NCI-H146 treated with DMSO at 0.1 percent for 48 hours (cell line): ENCODE measurements at regions not wholly inside any gene's neighbourhood (a gene's known extent, or its start where the extent isn't known, plus 50 kb on each side); places are given as distances from the start of the nearest gene placed in this dataset.

Experiments
- DNase-seq: peaks from one replicate; lab custom pipeline; 2025; ENCODE audit not compliant: unreplicated experiment; lab: John Stamatoyannopoulos, UW

DNA sequence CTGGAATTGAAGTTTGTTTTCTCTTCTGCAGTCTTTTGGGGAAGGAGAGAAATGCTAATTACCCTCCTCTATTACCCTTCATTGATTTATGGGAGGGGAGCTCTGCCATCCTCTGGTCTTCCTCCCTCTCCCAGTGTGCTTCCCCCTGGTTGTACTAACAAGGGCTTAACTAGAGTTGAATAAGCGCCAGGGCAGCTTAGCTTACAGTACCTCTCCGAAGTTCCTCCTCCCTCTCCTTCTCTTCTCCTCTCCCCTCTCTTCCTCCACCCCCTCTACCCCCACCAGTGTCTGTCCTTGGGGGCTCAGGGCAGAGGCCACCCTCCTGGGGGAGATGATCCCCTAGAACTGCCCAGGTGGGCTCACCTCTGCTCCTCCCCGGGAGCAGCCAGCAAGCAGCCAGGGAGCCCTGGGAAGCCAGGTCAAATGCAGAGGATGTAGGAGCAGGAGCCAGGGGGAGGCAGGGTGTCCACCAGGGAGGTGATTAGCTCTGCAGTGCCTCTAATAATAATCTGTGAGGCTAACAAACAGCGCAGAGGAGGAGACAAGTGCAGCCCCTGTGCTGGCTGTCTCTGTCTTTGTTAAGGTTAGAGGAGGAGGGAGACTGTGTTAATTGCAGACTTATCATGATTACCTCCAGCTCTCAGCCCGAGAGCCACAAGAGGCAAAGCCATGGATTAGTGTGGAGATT lies 191.6 kb upstream of the CADM1 start:
- DNase-seq = peak; percentile 25

DNA sequence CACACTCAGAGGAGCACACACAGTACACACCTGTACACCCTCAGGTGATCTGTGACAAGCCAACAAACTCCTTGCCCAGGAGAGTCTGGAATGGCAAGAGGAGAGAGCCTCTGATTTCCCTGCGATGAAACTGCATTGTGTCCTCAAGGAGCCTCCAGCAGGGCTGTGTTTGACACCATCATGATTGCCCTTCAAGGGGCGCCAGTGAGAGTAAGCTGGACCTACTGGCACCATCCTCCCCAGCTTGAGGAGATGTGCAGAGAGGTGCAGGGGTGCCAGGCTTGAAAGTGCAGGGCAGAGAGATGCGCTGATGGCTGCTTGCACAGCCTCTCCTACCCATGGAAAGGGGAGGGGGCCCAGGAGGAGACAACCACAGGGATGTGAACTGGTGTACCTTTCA lies 188.8 kb upstream of the CADM1 start:
- no peak for DNase-seq

DNA sequence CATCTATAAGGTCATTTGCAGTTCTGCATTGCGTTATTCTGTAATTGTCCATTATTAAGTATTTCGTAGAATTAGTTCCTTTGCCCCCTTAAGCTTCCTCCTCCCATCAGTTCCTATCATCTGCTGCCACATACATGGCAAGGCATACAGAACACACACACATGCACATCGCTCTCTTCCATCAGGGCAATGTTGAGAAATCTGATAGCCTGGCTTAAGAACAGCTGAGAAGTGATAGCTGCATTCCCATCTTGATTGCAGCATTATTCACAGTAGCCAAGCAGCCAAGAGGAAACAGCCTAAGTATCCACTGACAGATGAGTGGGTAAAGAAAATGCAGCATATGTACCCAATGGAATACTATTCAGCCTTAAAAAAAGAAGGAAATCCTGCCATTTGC lies 186.8 kb upstream of the CADM1 start:
- DNase-seq = no peak

- peak; percentile 57 for DNase-seq
Measured at GRCh38 chr11:115687934-115688333, 183.7 kb upstream of the CADM1 start.

DNA sequence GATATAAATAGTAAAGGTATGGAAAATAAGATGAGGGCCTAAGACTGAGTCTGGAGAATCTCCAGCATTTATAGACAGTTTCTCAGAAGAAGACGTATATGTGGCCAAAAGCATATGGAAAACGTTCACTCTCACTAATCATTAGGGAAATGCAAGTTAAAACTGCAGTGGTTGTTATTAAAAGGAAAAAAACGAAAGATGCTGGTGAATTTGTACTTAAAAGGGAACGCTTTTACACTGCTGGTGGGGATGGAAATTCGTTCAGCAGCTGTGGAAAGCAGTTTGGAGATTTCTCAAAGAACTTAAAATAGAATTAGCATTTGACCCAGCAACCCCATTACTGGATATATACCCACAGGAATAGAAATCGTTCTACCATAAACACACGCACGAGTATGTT lies 180.5 kb upstream of the CADM1 start:
- DNase-seq = no peak

DNA sequence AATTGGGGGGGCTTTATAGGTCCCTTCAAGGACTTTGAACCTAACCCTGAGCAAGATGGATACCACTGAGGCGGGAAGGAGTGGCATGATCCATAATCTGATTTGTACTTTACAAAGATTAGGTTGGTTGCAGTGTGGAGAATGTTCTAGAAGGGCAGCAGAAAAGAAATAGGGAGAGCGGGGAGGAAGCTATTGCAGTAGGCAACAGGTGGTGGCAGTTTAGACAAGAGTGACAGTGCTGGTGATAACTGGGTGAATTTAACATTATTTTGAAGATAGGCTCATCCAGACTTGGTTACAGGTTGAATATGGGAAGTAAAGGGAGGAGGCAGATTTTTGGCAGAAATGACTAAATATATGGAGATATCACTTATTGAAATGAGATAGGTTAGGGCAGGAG lies 179.9 kb upstream of the CADM1 start:
- no peak for DNase-seq

DNA sequence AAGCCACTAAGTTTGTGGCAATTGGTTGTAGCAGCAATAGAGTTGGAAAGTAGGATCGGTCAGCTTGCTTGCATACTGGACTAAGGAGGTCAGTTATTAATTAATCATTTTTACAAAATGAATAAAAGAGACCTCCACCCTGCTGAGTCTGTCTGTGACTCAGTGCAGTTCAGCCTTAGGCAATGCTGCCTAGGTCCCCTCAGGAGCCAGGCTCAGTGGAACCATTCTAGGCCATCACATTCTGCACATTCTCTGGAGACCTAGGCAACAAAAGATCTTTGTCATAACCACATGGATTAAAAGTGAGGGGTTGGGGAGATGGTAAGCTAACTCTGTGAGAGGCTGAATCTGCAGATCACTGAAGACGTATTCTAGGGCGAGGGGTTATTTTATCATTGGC lies 178.7 kb upstream of the CADM1 start:
- no peak for DNase-seq

- DNase-seq = no peak
Measured at GRCh38 chr11:115682101-115682500, 177.9 kb upstream of the CADM1 start.

DNA sequence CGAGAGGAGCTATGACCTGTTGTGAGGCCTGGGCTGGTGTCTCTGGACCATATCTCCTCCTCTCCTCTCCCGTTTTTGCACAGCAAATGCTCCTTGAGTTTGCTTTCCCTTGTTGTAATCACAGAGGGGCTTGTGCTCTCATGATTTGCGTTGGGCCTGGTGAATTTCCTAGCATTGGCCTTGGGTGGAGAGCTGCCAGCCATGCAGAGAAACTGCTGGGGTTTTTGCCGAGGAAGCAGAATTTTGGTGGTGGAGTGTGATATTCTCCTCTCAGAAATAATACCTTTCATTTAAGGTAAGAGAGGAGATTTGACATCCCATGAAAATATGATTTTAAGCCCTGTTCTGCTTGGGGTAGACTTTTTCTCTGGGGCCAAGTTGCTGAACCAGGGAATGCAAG lies 175.7 kb upstream of the CADM1 start:
- DNase-seq = no peak

DNA sequence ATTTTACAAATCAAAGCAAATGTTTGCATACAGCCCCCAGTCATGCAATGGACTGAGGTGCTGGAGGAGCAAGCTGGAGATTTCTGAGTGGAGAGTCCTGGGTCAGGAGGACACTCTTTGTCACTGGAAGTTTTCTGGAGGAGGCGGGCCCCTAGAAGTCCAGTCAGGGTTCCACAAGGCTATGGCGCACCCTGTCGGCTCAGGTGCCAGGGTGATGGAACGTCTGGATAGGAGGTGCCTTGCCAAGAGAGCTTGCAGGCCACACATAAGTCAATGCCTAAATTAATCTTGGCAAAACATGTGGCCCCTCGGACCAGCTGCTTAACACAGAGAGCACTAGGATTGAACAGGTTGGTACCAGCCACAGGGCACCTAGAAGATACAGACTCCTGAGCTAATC lies 174.7 kb upstream of the CADM1 start:
- peak; percentile 52 for DNase-seq

- DNase-seq = no peak
Measured at GRCh38 chr11:115677190-115677589, 173.0 kb upstream of the CADM1 start.

GRCh38 chr11:115676768-115677167 lies 172.6 kb upstream of the CADM1 start:
- no peak for DNase-seq

GRCh38 chr11:115676206-115676605 lies 172.0 kb upstream of the CADM1 start:
- DNase-seq = no peak

DNA sequence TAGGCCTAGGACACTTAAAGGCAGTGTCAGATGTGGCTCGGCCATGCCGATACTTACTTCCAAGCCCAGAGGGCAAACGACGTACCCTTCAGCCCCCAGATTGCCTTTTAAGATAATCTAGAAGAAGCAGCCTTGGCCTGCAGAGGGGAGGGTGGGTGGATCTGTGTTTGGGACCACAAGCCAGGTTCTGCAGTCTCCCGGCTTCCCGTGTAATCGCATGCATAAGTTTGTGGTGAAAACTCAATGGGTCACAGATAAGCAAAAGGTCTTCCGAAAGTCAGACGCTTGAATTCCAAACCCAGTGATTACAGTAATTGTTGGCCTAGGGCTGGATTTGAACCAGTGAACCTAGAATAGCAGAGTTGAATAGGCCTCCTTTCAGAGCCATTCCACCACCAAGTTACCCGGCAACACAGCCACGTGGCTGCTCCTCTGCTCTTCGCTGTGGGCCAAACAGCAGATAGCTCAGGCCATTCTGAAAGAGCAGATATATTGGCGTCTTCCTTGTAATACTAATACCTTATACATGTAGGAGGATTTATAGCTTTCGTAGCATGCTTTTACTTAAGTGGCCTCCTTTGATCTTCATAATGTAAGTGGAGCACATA lies 170.8 kb upstream of the CADM1 start:
- no peak for DNase-seq

- no peak for DNase-seq
Measured at GRCh38 chr11:115674176-115674936, 170.1 kb upstream of the CADM1 start.

- no peak for DNase-seq
Measured at GRCh38 chr11:115673720-115674119, 169.5 kb upstream of the CADM1 start.

DNA sequence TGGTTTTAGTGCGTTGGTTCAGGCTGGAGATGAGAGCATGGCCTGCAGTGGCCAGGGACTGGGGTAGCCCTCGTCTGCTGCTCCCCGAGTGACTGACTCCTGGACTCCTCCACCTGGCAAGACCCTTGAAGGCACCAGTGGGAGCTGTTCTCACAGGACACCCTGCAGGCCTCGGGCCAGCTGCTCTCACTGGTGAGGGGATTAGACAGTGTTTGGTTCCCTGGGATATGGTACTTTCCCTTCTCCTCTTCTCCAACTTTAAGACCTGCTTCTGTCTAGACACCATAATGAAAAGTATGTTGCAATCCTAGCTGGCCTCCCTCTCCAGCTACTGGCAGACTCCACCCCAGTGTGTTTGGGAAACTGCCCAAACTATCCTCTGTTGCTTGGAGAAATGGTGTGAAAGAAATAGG lies 168.8 kb upstream of the CADM1 start:
- no peak for DNase-seq

GRCh38 chr11:115672412-115672811 lies 168.2 kb upstream of the CADM1 start:
- no peak for DNase-seq

DNA sequence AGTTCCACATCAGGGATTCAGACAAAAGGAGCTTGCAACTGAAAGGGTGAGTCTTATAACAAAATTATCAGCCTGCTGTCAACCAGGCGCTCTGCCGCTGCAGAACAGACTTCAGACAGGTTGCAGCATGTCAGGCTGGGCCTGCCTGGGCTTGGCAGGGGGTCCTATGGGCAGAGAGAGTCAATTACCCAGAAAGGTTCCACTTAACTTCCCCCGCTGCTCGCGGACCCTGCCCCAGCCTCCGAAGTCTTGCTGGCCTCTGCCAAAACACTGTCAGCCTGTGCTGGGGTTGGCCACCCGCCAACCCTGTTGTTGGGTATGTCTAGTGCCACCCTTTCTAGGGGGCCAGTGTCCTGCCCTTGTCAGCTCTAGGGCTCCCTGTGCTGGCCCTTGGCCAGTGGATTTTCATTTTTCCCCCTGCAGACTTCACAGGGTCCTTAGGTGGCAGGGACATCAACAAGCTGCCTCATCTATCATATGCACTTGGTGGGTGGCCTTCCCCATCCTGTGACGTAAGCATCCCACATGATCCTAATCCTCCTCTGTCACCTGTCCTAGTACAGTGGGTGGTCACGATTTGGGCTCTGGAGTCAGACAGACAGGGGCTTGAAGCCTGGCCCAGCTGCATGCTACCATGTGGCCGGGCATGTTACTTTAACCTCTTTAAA lies 166.5 kb upstream of the CADM1 start:
- peak; percentile 39 for DNase-seq

DNA sequence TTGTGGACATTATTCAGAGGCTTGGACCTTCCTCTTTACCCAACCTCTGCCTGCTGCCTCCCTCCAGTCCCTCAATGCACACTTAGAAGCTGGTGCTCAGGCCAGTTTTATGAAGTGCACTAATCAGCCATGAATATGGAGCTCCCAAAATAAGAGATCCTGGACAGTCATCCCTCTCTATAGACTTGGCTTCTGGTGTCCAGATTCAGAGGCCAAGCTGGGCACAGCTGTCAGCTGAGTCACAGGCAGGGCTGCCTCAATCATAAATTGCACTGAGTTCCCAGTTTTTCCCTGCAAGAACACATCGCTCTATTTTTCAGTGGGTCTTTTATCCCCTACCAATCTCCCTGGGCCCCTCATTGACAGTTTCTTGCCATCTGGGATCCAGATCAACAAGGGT lies 161.7 kb upstream of the CADM1 start:
- no peak for DNase-seq

DNA sequence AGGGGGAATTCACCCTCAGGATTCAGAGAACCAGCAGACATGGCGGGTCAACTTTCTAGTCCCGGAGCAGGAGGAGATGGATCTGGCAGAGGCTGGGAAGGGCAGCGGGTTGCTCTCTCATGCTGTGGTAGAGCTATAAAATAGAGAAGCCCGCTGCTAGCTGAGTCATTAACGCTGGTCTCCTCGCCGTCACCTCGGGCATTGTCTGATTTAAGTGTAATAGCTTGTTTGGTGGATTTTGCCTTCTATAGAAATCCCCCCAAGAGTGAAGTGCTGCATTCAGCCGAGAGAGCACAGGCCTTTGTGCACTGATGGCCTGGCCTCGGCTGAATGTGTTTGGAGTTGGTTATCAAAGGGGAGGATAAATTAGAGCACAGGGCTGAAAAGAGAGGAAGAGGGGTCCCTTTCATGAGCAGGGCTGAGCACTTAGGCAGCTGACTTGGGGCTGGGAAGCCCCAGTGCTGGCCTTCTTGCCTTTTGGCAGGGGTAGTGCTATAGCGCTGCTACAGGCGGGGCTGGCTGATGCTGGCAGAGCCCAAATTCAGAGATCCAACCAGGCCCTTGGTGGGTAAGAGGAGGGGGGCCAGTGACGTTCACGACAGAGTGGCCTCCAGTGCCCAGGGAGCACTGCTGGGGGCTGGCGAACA lies 161.1 kb upstream of the CADM1 start:
- DNase-seq = no peak
